ENCODE measurements at regions not wholly inside any gene's neighbourhood (a gene's known extent, or its start where the extent isn't known, plus 50 kb on each side); places are given as distances from the start of the nearest gene placed in this dataset.
"Not testable (repeated sequence)": the region's sequence is repeated elsewhere in the genome, so short reads cannot be mapped to it uniquely, and the experiment has no call there.

DNA sequence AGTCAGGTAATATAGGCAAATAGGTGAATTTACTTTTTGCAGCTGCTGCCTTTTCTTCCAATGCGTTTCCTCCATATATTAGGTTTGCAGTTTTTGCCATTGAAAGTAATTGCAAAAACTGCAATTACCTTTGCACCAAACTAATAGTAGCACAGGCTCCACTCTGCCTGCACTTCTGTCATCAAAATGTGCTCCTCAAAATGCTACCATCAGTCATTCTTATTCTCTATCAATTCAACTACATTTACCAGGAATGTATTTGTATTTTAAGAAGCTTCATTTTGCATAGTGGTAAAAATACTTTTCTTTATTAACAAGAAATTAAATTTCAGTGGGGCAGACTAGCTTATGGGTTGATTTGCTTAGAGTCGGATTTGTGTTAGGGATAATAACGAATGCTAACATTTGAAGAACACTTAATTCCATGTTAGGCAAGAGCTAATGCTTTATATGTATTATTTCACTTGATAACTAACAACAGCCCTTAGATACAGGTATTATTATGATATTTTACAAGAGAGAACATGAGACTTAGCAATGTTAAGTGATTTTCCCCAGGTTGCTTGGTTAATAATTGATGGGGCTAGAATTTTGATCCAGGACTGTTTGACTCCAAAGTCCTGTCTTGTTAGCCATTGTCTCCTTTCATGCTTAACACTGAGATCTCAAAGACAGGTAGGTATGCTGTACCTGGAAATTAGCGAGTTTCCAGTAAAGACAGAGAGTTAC lies 300.4 kb downstream of the MAN2A1 start:
- DNase-seq, result no peak

DNA sequence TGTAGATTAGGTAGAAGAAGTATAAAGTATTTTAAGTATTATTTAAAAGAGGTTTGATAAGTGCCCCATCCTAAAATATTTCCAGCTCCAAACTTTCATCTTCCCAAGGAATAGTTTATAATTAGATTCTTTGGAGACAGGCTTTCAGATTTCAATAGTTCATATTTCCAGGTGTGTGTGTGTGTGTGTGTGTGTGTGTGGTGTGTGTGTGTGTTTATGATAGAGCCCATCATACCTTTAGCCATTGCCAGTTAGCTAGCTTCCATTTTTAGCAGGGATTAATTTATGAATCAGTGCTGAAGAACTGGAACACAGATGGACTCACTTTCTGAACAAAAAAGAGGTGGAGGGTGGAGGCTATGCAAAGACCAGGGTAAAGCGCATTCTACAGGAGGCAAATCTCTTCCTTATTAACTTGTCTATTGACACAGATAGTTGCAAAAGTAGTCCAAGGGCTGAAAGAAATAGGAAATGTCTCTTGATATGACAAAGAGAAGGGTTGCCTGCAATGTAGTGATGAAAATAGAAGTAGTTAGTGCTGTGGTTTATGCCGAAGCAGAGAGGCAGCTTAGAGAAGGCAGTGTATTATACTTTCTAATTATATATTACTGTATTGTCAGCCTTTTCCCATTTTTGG lies 301.1 kb downstream of the MAN2A1 start:
- DNase-seq, result no peak

DNA sequence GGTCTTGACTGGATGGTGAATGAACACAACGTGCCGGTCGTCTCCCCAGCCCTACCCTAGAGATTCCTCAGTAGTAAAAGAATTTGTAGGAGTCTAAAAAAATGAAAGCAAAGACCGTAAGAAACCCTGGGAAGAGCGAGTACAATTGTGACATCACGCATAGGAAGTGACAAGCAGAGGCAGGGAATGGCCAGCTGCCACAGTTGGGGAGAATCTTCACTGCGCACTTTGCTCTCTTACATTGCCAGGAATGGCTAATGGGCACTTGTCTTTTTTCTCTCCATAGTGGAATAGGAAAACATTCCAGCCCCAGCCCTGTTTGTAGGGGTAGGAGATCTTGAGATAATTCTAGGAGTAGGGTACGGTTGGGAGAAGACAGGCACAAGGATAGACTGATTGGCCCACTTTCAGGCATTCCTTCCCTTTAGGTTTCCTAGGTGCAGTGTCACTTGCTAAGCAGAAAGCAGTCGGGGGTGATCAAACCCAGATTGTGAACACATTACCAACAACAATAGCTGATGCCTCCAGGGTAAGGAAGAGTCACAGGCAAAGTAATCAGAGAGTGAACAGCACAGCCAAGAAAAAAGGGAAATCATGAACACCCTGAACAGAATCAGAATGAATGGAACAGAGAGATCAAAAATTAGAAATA lies 302.7 kb downstream of the MAN2A1 start:
- DNase-seq, result no peak

- no peak for DNase-seq
These were observed 304.4 kb downstream of the MAN2A1 start for GRCh38 chr5:109994135-109994534.

DNA sequence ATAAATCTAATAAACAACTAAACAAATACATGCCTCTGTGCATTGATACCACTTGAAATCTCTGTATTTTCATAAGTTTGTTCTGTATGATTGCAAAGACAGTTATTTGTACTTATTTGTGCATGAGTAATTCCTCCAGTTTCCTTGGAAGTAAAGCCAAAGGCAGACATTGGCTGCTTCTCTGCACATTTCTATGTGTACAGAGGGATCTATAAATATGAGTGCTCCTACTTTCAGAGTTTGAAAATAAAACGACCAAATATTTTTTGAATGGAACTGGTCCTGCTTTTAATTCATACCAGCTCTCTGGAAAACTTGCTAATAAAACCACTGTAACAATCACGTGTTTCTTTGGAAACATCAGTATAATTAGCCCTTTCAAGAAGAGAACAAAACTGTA lies 306.5 kb downstream of the MAN2A1 start:
- DNase-seq, result no peak

- DNase-seq, result no peak
These were observed 307.4 kb downstream of the MAN2A1 start for GRCh38 chr5:109997161-109997560.

DNA sequence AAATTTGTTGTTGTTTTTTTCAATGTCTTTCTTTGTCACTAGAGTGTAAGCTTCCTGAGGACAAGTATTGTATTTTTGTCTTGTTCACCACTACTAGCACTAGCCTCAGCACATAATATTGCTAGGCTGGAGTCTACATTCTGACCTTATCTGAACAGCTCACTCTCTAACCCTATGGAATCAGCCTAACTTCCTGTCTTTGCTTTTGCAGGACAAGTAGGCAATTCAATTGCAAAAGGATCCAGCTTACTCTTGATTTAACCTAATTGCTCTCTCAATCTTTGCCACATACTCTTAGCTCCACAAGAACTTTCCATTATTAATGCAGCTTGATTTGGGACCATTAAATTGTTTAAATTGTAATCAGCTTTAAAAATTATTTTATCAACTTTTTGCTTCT lies 308.5 kb downstream of the MAN2A1 start:
- DNase-seq, result no peak

DNA sequence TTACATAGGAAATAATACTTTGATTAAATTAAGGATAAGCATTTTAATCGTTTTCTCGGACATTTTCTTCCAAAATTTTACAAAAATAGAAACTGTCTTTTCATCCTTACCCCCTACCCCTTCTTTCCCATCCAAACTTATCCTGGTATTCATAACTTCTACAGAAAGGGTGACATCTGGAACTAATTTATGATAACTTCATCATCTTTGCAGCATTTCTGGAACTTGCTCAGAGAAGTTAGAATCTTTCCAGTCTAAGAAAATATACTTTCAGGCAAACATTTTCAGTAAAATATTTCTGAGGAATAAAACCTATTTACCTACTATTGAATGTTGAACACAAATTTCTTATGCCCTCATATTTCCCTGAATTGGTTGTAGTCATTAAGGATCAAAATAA lies 309.0 kb downstream of the MAN2A1 start:
- DNase-seq, result no peak

DNA sequence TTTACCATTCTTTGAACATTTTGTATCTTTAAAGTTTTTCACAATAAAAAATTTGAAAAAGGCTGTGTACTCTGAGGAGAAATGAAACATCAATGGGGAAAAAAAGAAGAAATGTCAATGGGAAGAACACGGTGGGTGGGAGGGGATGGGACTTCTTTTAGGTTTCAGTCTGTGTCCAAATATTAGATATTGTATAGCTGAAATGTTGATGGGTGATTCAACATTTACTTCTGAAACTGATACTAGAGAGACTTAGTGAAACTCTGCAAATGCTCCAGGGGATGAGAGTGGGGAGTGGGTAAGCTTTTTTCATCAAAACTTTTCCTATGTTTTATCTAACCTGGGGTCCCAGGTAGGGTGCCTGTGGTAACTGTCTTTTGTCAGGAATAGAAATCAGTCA lies 311.9 kb downstream of the MAN2A1 start:
- DNase-seq, result no peak

DNA sequence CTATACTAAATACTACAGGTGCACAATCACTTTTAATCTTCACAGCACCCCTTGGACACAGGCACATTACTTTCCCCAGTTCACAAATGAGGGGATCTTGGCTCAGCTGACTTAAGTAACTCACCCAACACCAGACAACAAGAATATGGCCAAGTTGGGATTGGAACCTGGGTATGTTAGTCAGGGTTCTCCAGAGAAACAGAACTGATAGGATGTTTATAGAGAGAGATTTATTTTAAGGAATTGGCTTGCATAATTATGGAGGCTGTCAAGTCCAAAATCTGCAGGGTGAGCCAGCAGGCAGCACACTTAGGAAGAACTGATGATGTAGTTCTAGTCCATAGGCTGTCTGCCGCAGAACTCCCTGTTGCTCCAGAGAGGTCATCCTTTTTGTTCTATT lies 312.9 kb downstream of the MAN2A1 start:
- no peak for DNase-seq

DNA sequence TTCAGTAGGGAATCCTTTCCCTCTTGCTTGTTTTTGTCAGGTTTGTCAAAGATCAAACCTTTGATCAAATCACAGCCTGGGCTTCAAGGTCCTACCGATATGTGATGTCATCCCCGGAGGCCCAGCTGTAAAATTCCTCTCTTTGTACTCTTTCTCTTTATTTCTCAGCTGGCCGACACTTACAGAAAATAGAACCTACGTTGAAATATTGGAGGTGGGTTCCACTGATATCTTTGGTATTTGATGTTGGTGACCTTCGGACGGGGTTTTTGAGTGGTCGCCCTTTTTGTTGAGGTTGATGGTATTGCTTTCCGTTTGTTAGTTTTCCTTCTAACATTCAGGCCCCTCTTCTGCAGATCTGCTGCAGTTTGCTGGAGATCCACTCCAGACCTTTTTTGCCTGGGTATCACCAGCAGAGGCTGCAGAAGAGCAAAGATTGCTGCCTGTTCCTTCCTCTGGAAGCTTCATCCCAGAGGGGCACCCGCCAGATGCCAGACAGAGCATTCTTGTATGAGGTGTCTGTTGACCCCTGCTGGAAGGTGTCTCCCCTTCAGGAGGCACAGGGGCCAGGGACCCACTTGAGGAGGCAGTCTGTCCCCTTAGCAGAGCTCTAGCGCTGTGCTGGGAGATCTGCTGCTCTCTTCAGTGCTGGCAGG lies 316.3 kb downstream of the MAN2A1 start:
- DNase-seq, result not testable (repeated sequence)

DNA sequence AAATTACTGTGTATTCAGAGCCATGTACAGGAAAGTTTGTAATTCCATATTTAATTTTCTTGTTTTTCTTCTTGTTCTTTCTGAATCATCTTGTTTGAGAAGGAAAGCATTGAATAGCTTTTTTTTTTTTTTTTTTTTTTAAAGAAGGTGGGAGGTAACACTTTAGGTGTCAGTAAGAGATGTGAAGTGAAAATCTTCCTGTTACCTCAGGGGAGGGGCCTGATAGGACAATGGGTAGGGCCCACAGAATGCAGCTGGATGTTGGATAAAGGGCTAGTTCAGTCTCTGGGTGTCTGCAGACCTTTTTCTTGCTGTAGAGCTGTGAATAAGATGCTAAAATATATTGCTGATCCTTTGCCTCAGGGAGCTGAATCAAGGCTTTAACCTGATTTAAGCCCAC lies 317.4 kb downstream of the MAN2A1 start:
- DNase-seq, result no peak

GRCh38 chr5:110008131-110008530 lies 318.4 kb downstream of the MAN2A1 start:
- no peak for DNase-seq

DNA sequence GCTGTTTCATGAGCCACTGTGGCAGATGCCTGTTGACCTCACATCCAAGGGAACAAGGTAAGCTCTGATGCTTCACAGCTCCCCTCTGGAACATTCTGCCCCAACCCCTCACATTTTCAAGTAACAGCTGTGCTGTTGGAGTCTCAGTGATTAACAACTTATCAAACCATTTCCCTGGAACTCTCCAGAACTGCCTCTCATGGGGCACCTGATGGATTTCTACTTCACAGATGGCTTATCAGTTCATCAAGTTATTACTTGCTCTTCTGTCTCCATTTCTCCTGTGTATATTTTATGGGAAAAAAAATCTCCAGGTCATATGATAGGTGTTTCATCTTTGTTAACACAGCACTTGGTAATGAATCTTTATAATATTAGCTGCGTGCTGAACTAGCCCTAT lies 322.4 kb downstream of the MAN2A1 start:
- no peak for DNase-seq

DNA sequence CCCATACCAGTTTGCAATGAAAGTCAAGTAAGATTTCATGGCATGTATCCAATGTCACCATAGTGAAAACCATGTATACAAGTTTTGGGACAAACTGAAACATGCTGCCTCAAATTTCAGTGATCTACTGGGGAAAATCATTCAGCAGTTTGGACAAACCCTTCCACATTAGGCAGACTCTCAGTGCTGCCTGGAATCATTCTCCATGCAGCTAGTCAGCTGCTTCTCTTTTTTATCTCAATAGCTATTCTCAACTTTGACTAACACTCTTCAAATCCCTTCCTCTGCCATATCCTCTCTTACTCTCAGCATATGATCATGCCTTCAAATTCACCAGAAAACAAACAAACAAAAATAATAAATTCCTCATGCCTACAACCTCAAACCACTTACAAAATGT lies 323.3 kb downstream of the MAN2A1 start:
- DNase-seq, result no peak

- no peak for DNase-seq
These were observed 328.1 kb downstream of the MAN2A1 start for GRCh38 chr5:110017854-110018253.

DNA sequence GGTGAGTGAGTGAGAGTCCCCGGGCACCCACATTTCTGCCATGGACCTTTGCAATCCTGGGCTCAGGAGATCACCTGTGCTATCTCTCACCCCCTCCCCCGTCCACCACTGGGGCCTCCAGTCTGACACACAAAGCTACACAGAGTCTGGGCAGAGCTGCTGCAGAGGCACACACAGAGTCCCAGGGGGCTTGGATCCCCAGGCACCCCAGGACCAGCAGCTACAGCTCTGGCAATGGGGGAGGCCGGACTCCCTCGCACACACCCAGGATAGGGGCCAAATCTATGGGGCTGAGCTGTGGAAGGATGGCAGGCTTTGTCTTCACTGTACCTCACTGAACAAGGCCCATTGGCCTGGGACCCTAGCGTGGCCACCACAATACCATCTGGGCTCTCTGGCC lies 328.8 kb downstream of the MAN2A1 start:
- DNase-seq, result no peak

GRCh38 chr5:110019119-110019518 lies 329.4 kb downstream of the MAN2A1 start:
- no peak for DNase-seq

DNA sequence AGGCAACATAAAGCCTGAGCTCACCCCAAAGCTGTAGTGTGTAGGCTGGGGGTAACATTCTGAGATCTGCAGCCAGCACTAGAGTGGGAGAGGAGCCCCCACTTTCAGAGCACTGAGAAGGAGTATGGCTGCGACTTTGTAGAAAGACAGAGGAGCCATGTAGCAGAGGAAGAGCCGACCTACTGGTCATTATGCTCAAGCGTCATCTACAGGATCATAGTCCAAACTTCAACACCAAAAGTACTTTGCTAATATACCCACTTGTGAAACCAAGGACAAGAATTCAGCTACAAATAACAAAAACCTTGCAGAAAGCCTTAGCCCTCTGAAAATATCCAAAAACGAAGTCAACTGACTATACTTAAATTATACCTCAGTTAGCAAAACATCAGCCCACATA lies 330.1 kb downstream of the MAN2A1 start:
- no peak for DNase-seq

- no peak for DNase-seq
These were observed 331.5 kb downstream of the MAN2A1 start for GRCh38 chr5:110021251-110021650.

DNA sequence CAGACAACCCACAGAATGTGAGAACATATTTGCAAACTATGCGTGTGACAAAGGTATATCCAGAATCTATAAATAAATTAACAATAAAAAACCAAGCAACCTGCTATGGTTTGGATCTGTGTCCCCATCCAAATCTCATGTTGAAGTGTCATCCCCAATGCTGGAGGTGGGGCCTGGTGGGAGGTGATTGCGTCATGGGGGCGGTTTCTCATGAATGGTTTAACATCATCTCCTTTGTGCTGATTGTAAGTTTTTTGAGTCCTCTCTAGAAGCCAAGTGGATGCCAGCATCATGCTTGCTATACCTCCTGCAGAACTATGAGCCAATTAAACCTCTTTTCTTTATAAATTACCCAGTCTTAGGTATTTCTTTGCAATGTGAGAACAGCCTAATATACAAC lies 335.4 kb downstream of the MAN2A1 start:
- no peak for DNase-seq

GRCh38 chr5:110027527-110028322 lies 338.0 kb downstream of the MAN2A1 start:
- DNase-seq, result no peak
